Nucleus accumbens (tissue), 56 donors: ENCODE measurements at regions not wholly inside any gene's neighbourhood (a gene's known extent, or its start where the extent isn't known, plus 50 kb on each side); places are given as distances from the start of the nearest gene placed in this dataset.

Experiments used
- DNase-seq, 56 donors: peaks; one replicate each; lab custom pipeline; 2025; lab: John Stamatoyannopoulos, UW

GRCh38 chr4:125365731-125366130 lies 51.0 kb downstream of the FAT4 start:
- no peak for DNase-seq

GRCh38 chr4:125368146-125368545 lies 53.4 kb downstream of the FAT4 start:
- DNase-seq: no peak

GRCh38 chr4:125368671-125369081 lies 53.9 kb downstream of the FAT4 start:
- no peak for DNase-seq

GRCh38 chr4:125369098-125369497 lies 54.3 kb downstream of the FAT4 start:
- no peak for DNase-seq

GRCh38 chr4:125370478-125370877 lies 55.7 kb downstream of the FAT4 start:
- DNase-seq: no peak

GRCh38 chr4:125382995-125383394 lies 68.2 kb downstream of the FAT4 start:
- no peak for DNase-seq

- DNase-seq: no peak
These were observed 73.0 kb downstream of the FAT4 start for GRCh38 chr4:125387770-125388169.

GRCh38 chr4:125388613-125389012 lies 73.9 kb downstream of the FAT4 start:
- no peak for DNase-seq

- DNase-seq: no peak
These were observed 75.0 kb downstream of the FAT4 start for GRCh38 chr4:125389713-125390112.

GRCh38 chr4:125390126-125390525 lies 75.4 kb downstream of the FAT4 start:
- no peak for DNase-seq

- no peak for DNase-seq
These were observed 76.0 kb downstream of the FAT4 start for GRCh38 chr4:125390727-125391126.

- DNase-seq: no peak
These were observed 77.9 kb downstream of the FAT4 start for GRCh38 chr4:125392694-125393093.

- no peak for DNase-seq
These were observed 79.1 kb downstream of the FAT4 start for GRCh38 chr4:125393825-125394224.

- no peak for DNase-seq
These were observed 82.5 kb downstream of the FAT4 start for GRCh38 chr4:125397226-125397625.

GRCh38 chr4:125398263-125399002 lies 83.7 kb downstream of the FAT4 start:
- DNase-seq: no peak

- DNase-seq: no peak
These were observed 86.0 kb downstream of the FAT4 start for GRCh38 chr4:125400756-125401155.

- no peak for DNase-seq
These were observed 87.0 kb downstream of the FAT4 start for GRCh38 chr4:125401784-125402183.

- DNase-seq: no peak
These were observed 105.8 kb downstream of the FAT4 start for GRCh38 chr4:125420526-125420925.

- no peak for DNase-seq
These were observed 106.8 kb downstream of the FAT4 start for GRCh38 chr4:125421547-125421946.

GRCh38 chr4:125423124-125423523 lies 108.4 kb downstream of the FAT4 start:
- no peak for DNase-seq

GRCh38 chr4:125428832-125429231 lies 114.1 kb downstream of the FAT4 start:
- no peak for DNase-seq

GRCh38 chr4:125430086-125430485 lies 115.3 kb downstream of the FAT4 start:
- DNase-seq: no peak

GRCh38 chr4:125432078-125432477 lies 117.3 kb downstream of the FAT4 start:
- DNase-seq: peak in 19 of 56 donors; percentile 2 to 44 (median 11)
